ENCODE measurements at regions not wholly inside any gene's neighbourhood (a gene's known extent, or its start where the extent isn't known, plus 50 kb on each side); places are given as distances from the start of the nearest gene placed in this dataset.

DNA sequence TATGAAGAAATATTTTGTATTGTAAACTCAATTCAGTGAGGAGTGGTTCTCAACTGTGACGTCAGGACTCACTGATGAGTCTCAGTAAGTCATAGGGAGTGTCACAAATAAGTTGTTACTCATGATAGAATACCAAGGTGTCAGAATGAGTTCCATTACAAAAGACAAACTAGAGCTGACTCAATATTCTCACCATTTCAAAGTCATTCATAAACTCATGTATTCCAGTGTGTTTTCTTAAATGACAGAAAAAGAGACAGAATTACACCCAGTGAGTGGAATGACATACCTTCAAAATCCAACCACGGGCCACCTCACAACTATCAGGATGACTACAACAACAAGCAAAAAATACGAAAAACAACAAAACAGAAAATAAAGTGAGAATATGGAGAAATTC lies 321.5 kb downstream of the ENC1 start:
- Histone ChIP-seq H3K27ac (ENCODE audit: low read length) (no peak overlapping the region), H2AFZ (ENCODE audit: low read depth, low read length) (no peak overlapping the region), H3K4me3 (ENCODE audit: low read length) (no peak overlapping the region), H3K4me2 (ENCODE audit: low read length) (no peak overlapping the region), H3K9me2 (ENCODE audit: insufficient read depth, low read length) (no peaks in the 10 kb centered on the region), H3K9me3 (ENCODE audit: low read length) (no peaks in the 10 kb centered on the region), H3K9ac (ENCODE audit: low read length) (no peak overlapping the region), H3F3A (ENCODE audit: insufficient read depth, low read length, poor library complexity, severe bottlenecking) (no peaks in the 10 kb centered on the region), H3K27me3 (ENCODE audit: insufficient read depth, low read depth, low read length) (no peaks in the 10 kb centered on the region), H3K79me2 (replicated peaks; ENCODE audit: insufficient read depth, low read length) (no peaks in the 10 kb centered on the region), H4K20me1 (ENCODE audit: insufficient read depth) (no peaks in the 10 kb centered on the region), H3K36me3 (ENCODE audit: insufficient read depth, low read length) (no peaks in the 10 kb centered on the region)
- TF ChIP-seq EZH2 (IDR thresholded peaks at IDR 0.05; ENCODE audit: borderline replicate concordance, insufficient read depth, low read length, poor library complexity, severe bottlenecking) (no peak), EP300 (conservative IDR thresholded peaks at IDR 0.05; ENCODE audit: poor library complexity, severe bottlenecking) (no peak), SMC3 (conservative IDR thresholded peaks at IDR 0.05; ENCODE audit: poor library complexity) (no peak), TAF1 (IDR thresholded peaks at IDR 0.05; ENCODE audit: low read depth) (no peak), MXI1 (conservative IDR thresholded peaks at IDR 0.05; ENCODE audit: poor library complexity, severe bottlenecking) (no peak), POLR2AphosphoS5 (IDR thresholded peaks at IDR 0.05) (no peak), RAD21 (conservative IDR thresholded peaks at IDR 0.05) (no peak), REST (IDR thresholded peaks at IDR 0.05; ENCODE audit: borderline replicate concordance) (no peak)
- TF ChIP-seq, protein P1, sequence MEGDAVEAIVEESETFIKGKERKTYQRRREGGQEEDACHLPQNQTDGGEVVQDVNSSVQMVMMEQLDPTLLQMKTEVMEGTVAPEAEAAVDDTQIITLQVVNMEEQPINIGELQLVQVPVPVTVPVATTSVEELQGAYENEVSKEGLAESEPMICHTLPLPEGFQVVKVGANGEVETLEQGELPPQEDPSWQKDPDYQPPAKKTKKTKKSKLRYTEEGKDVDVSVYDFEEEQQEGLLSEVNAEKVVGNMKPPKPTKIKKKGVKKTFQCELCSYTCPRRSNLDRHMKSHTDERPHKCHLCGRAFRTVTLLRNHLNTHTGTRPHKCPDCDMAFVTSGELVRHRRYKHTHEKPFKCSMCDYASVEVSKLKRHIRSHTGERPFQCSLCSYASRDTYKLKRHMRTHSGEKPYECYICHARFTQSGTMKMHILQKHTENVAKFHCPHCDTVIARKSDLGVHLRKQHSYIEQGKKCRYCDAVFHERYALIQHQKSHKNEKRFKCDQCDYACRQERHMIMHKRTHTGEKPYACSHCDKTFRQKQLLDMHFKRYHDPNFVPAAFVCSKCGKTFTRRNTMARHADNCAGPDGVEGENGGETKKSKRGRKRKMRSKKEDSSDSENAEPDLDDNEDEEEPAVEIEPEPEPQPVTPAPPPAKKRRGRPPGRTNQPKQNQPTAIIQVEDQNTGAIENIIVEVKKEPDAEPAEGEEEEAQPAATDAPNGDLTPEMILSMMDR (IDR thresholded peaks at IDR 0.05; ENCODE audit: poor library complexity, severe bottlenecking) = no peak

DNA sequence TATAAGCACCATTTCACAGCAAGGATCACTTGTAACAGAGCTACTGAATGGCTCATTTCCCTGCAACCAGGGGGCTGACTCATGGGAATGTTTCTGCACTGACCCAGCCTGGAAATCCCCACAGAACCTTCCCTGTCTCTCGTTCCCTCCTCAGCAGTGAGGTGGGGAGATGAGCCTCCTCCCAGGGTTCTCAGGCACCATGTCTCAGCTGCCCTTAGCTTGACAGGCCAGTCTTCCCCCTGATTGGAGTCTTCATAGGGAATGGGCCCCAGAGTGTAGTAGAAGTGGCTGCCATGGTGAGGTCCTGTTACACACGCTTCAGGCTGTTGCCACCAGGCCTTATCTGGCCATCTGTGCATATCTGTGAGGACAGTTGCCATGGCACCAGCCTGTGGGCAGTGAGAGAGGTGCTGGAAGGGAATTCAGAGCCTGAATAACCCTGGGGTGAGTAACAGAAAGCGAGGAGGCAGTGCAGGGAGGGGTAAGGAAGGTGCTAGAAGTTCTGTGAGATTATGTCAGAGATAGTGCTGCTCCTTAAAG lies 324.4 kb downstream of the ENC1 start:
- H3K36me3 ChIP-seq (ENCODE audit: insufficient read depth, low read length) = no peaks in the 10 kb centered on the region
- H2AFZ ChIP-seq (ENCODE audit: low read depth, low read length) = no peak overlapping the region
- no peaks in the 10 kb centered on the region for H3K9me2 ChIP-seq (ENCODE audit: insufficient read depth, low read length)
- H3K9ac ChIP-seq (ENCODE audit: low read length) = no peak overlapping the region
- H3K4me3 ChIP-seq (ENCODE audit: low read length) = no peak overlapping the region
- no peaks in the 10 kb centered on the region for H4K20me1 ChIP-seq (ENCODE audit: insufficient read depth)
- H3F3A ChIP-seq (ENCODE audit: insufficient read depth, low read length, poor library complexity, severe bottlenecking) = no peaks in the 10 kb centered on the region
- H3K27ac ChIP-seq (ENCODE audit: low read length) = no peak overlapping the region
- H3K27me3 ChIP-seq (ENCODE audit: insufficient read depth, low read depth, low read length) = no peaks in the 10 kb centered on the region
- no peak overlapping the region for H3K4me2 ChIP-seq (ENCODE audit: low read length)
- no peaks in the 10 kb centered on the region for H3K79me2 ChIP-seq (replicated peaks; ENCODE audit: insufficient read depth, low read length)
- H3K9me3 ChIP-seq (ENCODE audit: low read length) = no peaks in the 10 kb centered on the region
- TF ChIP-seq, protein P1 (IDR thresholded peaks at IDR 0.05; ENCODE audit: poor library complexity, severe bottlenecking) = no peak
- TF ChIP-seq RAD21 (conservative IDR thresholded peaks at IDR 0.05) (no peak), TAF1 (IDR thresholded peaks at IDR 0.05; ENCODE audit: low read depth) (no peak), MXI1 (conservative IDR thresholded peaks at IDR 0.05; ENCODE audit: poor library complexity, severe bottlenecking) (no peak), REST (IDR thresholded peaks at IDR 0.05; ENCODE audit: borderline replicate concordance) (no peak), POLR2AphosphoS5 (IDR thresholded peaks at IDR 0.05) (no peak), EZH2 (IDR thresholded peaks at IDR 0.05; ENCODE audit: borderline replicate concordance, insufficient read depth, low read length, poor library complexity, severe bottlenecking) (no peak), EP300 (conservative IDR thresholded peaks at IDR 0.05; ENCODE audit: poor library complexity, severe bottlenecking) (no peak), SMC3 (conservative IDR thresholded peaks at IDR 0.05; ENCODE audit: poor library complexity) (no peak)
